A549 (cell line): ENCODE measurements at regions not wholly inside any gene's neighbourhood (a gene's known extent, or its start where the extent isn't known, plus 50 kb on each side); places are given as distances from the start of the nearest gene placed in this dataset.

Experiments
- ATAC-seq, 2 experiments: fragments of 200-7000 bp in 1 of 2; fragments of >200 bp in 1 of 2; cut with Nextera tagmentation in 1 of 2; cut with Tn5 transposase in 1 of 2; 3 replicates each; pipeline versions ENCODE4 v1.8.0 to v1.9.1; 2018 to 2020; ENCODE audit warnings: mild to moderate bottlenecking in 1 of 2, moderate library complexity in 1 of 2
- CTCF ChIA-PET: fragments of 300-600 bp; sonication (Branson Sonifier 250); formaldehyde crosslinking; extraction: SDS; loops from one replicate; lab custom pipeline; 2021; ENCODE audit warnings: antibody characterized with exemption, inconsistent platforms; lab: Yijun Ruan, JAX
- POLR2A ChIA-PET: fragments of 350-600 bp; formaldehyde crosslinking; extraction: SDS; loops from one replicate; lab custom pipeline; 2021; ENCODE audit warnings: antibody characterized with exemption, inconsistent platforms; lab: Yijun Ruan, JAX
- DNase-seq, 2 experiments: peaks; one replicate each; pipeline versions ENCODE4 v3.0.0 to v3.0.0-alpha.2; 2011 to 2016; ENCODE audit warnings: low read depth in 1 of 2, low spot score in 1 of 2
- FAIRE-seq: peaks from 2 replicates; lab custom pipeline; 2011; peaks lifted over from hg19 to GRCh38; lab: Jason Lieb, UNC
- H3K27ac ChIP-seq, 2 experiments: fragments of >200 bp; sonication (Bioruptor Twin); formaldehyde crosslinking; 3 replicates each; pipeline ENCODE4 v1.5.1; 2016 to 2017
- H3K4me1 ChIP-seq: fragments of >200 bp; sonication (Bioruptor Twin); formaldehyde crosslinking; 3 replicates; pipeline ENCODE4 v1.6.1; 2016
- H3K4me2 ChIP-seq: fragments of >200 bp; sonication (Bioruptor Twin); formaldehyde crosslinking; 3 replicates; pipeline ENCODE4 v1.6.1; 2016
- H3K4me3 ChIP-seq: fragments of >200 bp; sonication (Bioruptor Twin); formaldehyde crosslinking; 3 replicates; pipeline ENCODE4 v1.5.1; 2016
- H3K9me3 ChIP-seq: fragments of >200 bp; sonication (Bioruptor Twin); formaldehyde crosslinking; 3 replicates; pipeline ENCODE4 v1.6.1; 2016
- ATOH8 ChIP-seq: fragments of 250-450 bp; sonication (Bioruptor Pico); IDR thresholded peaks from 2 replicates; pipeline ENCODE4 v1.5.0; 2020; ENCODE audit warnings: low read depth, mild to moderate bottlenecking, moderate library complexity
- BHLHE40 ChIP-seq: IDR thresholded peaks from 2 replicates; pipeline ENCODE4 v1.6.1; 2012; ENCODE audit warnings: low read depth, low read length, inconsistent platforms
- CTCF ChIP-seq: fragments of >200 bp; sonication (Bioruptor Twin); formaldehyde crosslinking; IDR thresholded peaks from 3 replicates; pipeline ENCODE4 v1.5.1; 2016
- ELK1 ChIP-seq: fragments of 150-350 bp; IDR thresholded peaks from 2 replicates; pipeline ENCODE4 v1.6.1; 2014; ENCODE audit warnings: low read depth, mild to moderate bottlenecking, low read length
- EP300 ChIP-seq, 2 experiments: fragments of >200 bp; sonication (Bioruptor Twin); formaldehyde crosslinking; IDR thresholded peaks; 2 replicates in 1 of 2; 3 replicates in 1 of 2; pipeline ENCODE4 v1.6.1; 2016 to 2017
- FOSB ChIP-seq: fragments of 250-450 bp; sonication (Bioruptor Pico); IDR thresholded peaks from 2 replicates; pipeline ENCODE4 v1.5.0; 2020; ENCODE audit warnings: mild to moderate bottlenecking, moderate library complexity
- GATA3 ChIP-seq: IDR thresholded peaks from 2 replicates; pipeline ENCODE4 v1.6.1; 2012; ENCODE audit warnings: borderline replicate concordance
- HEYL ChIP-seq: fragments of 250-450 bp; sonication (Bioruptor Pico); IDR thresholded peaks from 2 replicates; pipeline ENCODE4 v1.8.0; 2021; ENCODE audit warnings: mild to moderate bottlenecking, moderate library complexity
- HMGXB4 ChIP-seq: fragments of 250-450 bp; sonication (Bioruptor Pico); IDR thresholded peaks from 2 replicates; pipeline ENCODE4 v1.5.0; 2021; ENCODE audit warnings: mild to moderate bottlenecking, moderate library complexity, borderline replicate concordance
- HOXA7 ChIP-seq: fragments of 250-450 bp; sonication (Bioruptor Pico); IDR thresholded peaks from 2 replicates; pipeline ENCODE4 v1.5.0; 2020; ENCODE audit warnings: mild to moderate bottlenecking, moderate library complexity
- KDM1A ChIP-seq: fragments of 200-600 bp; sonication (generic); IDR thresholded peaks from 2 replicates; pipeline ENCODE4 v1.6.1; 2016; ENCODE audit warnings: low read depth, mild to moderate bottlenecking
- MAZ ChIP-seq: fragments of 150-350 bp; IDR thresholded peaks from 2 replicates; pipeline ENCODE4 v1.6.1; 2014; ENCODE audit warnings: antibody characterized with exemption, low read depth, low read length, borderline replicate concordance
- MYC ChIP-seq: IDR thresholded peaks from 2 replicates; pipeline ENCODE4 v1.6.1; 2012; ENCODE audit warnings: mild to moderate bottlenecking, inconsistent platforms, low read length, improper control_type of control experiment, borderline replicate concordance
- NFE2L2 ChIP-seq: fragments of 150-350 bp; conservative IDR thresholded peaks from 2 replicates; pipeline ENCODE4 v1.6.1; 2014; ENCODE audit warnings: low read length
- NPAS2 ChIP-seq: fragments of 250-450 bp; sonication (Bioruptor Pico); IDR thresholded peaks from 2 replicates; pipeline ENCODE4 v1.8.0; 2022; ENCODE audit warnings: mild to moderate bottlenecking, moderate library complexity, borderline replicate concordance
- REST ChIP-seq: fragments of 200-600 bp; sonication (generic); IDR thresholded peaks from 2 replicates; pipeline ENCODE4 v1.6.1; 2016; ENCODE audit warnings: antibody characterized with exemption, mild to moderate bottlenecking, moderate library complexity
- SMC3 ChIP-seq: fragments of >200 bp; sonication (Bioruptor Twin); formaldehyde crosslinking; IDR thresholded peaks from 3 replicates; pipeline ENCODE4 v1.6.1; 2018; ENCODE audit warnings: inconsistent platforms
- SREBF2 ChIP-seq: fragments of 450-650 bp; IDR thresholded peaks from 2 replicates; pipeline ENCODE4 v1.6.1; 2014; ENCODE audit warnings: mild to moderate bottlenecking, moderate library complexity
- TFCP2L1 ChIP-seq: fragments of 250-450 bp; sonication (Bioruptor Pico); IDR thresholded peaks from 2 replicates; pipeline ENCODE4 v1.5.0; 2021; ENCODE audit warnings: mild to moderate bottlenecking
- USF2 ChIP-seq: fragments of 450-650 bp; IDR thresholded peaks from 2 replicates; pipeline ENCODE4 v1.6.1; 2014; ENCODE audit warnings: antibody characterized with exemption
- ZSCAN20 ChIP-seq: fragments of 250-450 bp; sonication (Bioruptor Pico); IDR thresholded peaks from 2 replicates; pipeline ENCODE4 v1.8.0; 2022; ENCODE audit warnings: mild to moderate bottlenecking, moderate library complexity
- WGBS: methylation state at CpG from one replicate; pipeline ENCODE4 v1.1.6; 2017; ENCODE audit errors: missing lambda C conversion rate; 5-methylcytosine and 5-hydroxymethylcytosine counted together

- ATAC-seq (no peak), FAIRE-seq (no peak), DNase-seq (no peak)
- peak overlapping the region; percentile 11; the same call in 1 of the 3 replicates for H3K4me2 ChIP-seq
- no peak for TF ChIP-seq SMC3
- no peak for TF ChIP-seq EP300 (IDR thresholded peaks at IDR 0.05)
- TF ChIP-seq MYC, result no peak
- no peak for TF ChIP-seq USF2
- no peak for TF ChIP-seq FOSB (CRISPR knock-in tag)
- TF ChIP-seq BHLHE40, result no peak
- TF ChIP-seq NFE2L2, result no peak
- no peak for TF ChIP-seq HMGXB4 (CRISPR knock-in tag)
- TF ChIP-seq TFCP2L1 (CRISPR knock-in tag), result no peak
- no peak for TF ChIP-seq KDM1A
- no peak for TF ChIP-seq GATA3
- TF ChIP-seq, all 56 proteins: peak for 0
- no peaks in the 10 kb centered on the region for H3K4me1 ChIP-seq
- no peak overlapping the region for H3K27ac ChIP-seq
- ChIA-PET CTCF (interaction anchor here (0.5 kb wide), 1 partner anchor 869 kb away, joined by 3 read pairs; no protein-coding TSS in a partner anchor), POLR2A (no interaction called here)
- no peaks in the 10 kb centered on the region for H3K9me3 ChIP-seq
- 63% methylated on average over 10 of the region's 10 CpGs for WGBS
- H3K4me3 ChIP-seq, result no peak overlapping the region
These were observed 439.0 kb downstream of the CSNK1G3 start for GRCh38 chr5:123950701-123951581.

- H3K4me3 ChIP-seq, result no peak overlapping the region
- DNase-seq (no peak), ATAC-seq (no peak), FAIRE-seq (no peak)
- no peak overlapping the region for H3K27ac ChIP-seq
- no peak overlapping the region for H3K4me2 ChIP-seq
- no peaks in the 10 kb centered on the region for H3K4me1 ChIP-seq
- ChIA-PET POLR2A (no interaction called here), CTCF (no interaction called here)
- H3K9me3 ChIP-seq, result no peaks in the 10 kb centered on the region
- 75% methylated on average over 6 of the region's 6 CpGs for WGBS
- TF ChIP-seq SREBF2 (no peak), HEYL (CRISPR knock-in tag) (no peak), HOXA7 (CRISPR knock-in tag) (no peak), NPAS2 (CRISPR knock-in tag) (no peak), CTCF (no peak), NFE2L2 (no peak), ZSCAN20 (CRISPR knock-in tag) (no peak), MAZ (no peak), MYC (no peak), TFCP2L1 (CRISPR knock-in tag) (no peak), ELK1 (no peak), ATOH8 (CRISPR knock-in tag) (no peak), REST (no peak), KDM1A (no peak)
These were observed 437.9 kb downstream of the CSNK1G3 start for GRCh38 chr5:123949807-123950340.
